Glomerular visceral epithelial cell (primary cell): ENCODE measurements at regions not wholly inside any gene's neighbourhood (a gene's known extent, or its start where the extent isn't known, plus 50 kb on each side); places are given as distances from the start of the nearest gene placed in this dataset.
A peak's percentile ranks its signal among the peaks of the same experiment; 100 is the strongest.
"Not testable (repeated sequence)": the region's sequence is repeated elsewhere in the genome, so short reads cannot be mapped to it uniquely, and the experiment has no call there.

Experiments
- DNase-seq: peaks from one replicate; pipeline ENCODE4 v3.0.0-alpha.2; 2016; ENCODE audit errors: extremely low spot score

- no peak for DNase-seq
Observed at GRCh38 chr14:46147452-46147851, 504.1 kb downstream of the RPL10L start.

GRCh38 chr14:46147024-46147423 lies 504.6 kb downstream of the RPL10L start:
- no peak for DNase-seq

GRCh38 chr14:46140445-46140844 lies 511.1 kb downstream of the RPL10L start:
- no peak for DNase-seq

- DNase-seq: no peak
Observed at GRCh38 chr14:46139649-46140048, 511.9 kb downstream of the RPL10L start.

GRCh38 chr14:46137786-46138185 lies 513.8 kb downstream of the RPL10L start:
- no peak for DNase-seq

GRCh38 chr14:46136456-46136855 lies 515.1 kb downstream of the RPL10L start:
- no peak for DNase-seq

- DNase-seq: no peak
Observed at GRCh38 chr14:46108228-46108627, 543.4 kb downstream of the RPL10L start.

- not testable (repeated sequence) for DNase-seq
Observed at GRCh38 chr14:46100901-46101300, 550.7 kb downstream of the RPL10L start.

- DNase-seq: no peak
Observed at GRCh38 chr14:46091819-46092218, 559.8 kb downstream of the RPL10L start.

GRCh38 chr14:46087604-46088003 lies 564.0 kb downstream of the RPL10L start:
- no peak for DNase-seq

GRCh38 chr14:46074061-46074460 lies 577.5 kb downstream of the RPL10L start:
- no peak for DNase-seq

- DNase-seq: no peak
Observed at GRCh38 chr14:46063872-46064271, 587.7 kb downstream of the RPL10L start.

GRCh38 chr14:46058964-46059563 lies 592.5 kb downstream of the RPL10L start:
- no peak for DNase-seq

GRCh38 chr14:46057799-46058198 lies 593.8 kb downstream of the RPL10L start:
- no peak for DNase-seq

- DNase-seq: peak; percentile 62
Observed at GRCh38 chr14:46054526-46054925, 597.1 kb downstream of the RPL10L start.

- no peak for DNase-seq
Observed at GRCh38 chr14:46053221-46053620, 598.4 kb downstream of the RPL10L start.

- no peak for DNase-seq
Observed at GRCh38 chr14:46051796-46052195, 599.8 kb downstream of the RPL10L start.

- peak; percentile 61 for DNase-seq
Observed at GRCh38 chr14:46048127-46048526, 603.5 kb downstream of the RPL10L start.

- DNase-seq: no peak
Observed at GRCh38 chr14:46036099-46036498, 615.5 kb downstream of the RPL10L start.

- DNase-seq: no peak
Observed at GRCh38 chr14:46034305-46034704, 617.3 kb downstream of the RPL10L start.

- DNase-seq: no peak
Observed at GRCh38 chr14:46018846-46019420, 632.6 kb downstream of the RPL10L start.

GRCh38 chr14:46008348-46008747 lies 643.2 kb downstream of the RPL10L start:
- no peak for DNase-seq

- DNase-seq: no peak
Observed at GRCh38 chr14:45998554-45998953, 653.0 kb downstream of the RPL10L start.

GRCh38 chr14:45990252-45990651 lies 661.3 kb downstream of the RPL10L start:
- no peak for DNase-seq
